ENCODE measurements at regions not wholly inside any gene's neighbourhood (a gene's known extent, or its start where the extent isn't known, plus 50 kb on each side); places are given as distances from the start of the nearest gene placed in this dataset.
"Not testable (repeated sequence)": the region's sequence is repeated elsewhere in the genome, so short reads cannot be mapped to it uniquely, and the experiment has no call there.

- DNase-seq (ENCODE audit: low read depth in 4 of 6, low spot score in 6 of 6): peak in 1 of 6 donors; percentile 47
- peaks cover 5% of the 10 kb centered on the region for H3K4me1 ChIP-seq (ENCODE audit: control insufficient read depth, insufficient read depth, low read length)
- H3K27ac ChIP-seq (ENCODE audit: low read depth, low read length): no peak overlapping the region
- no peaks in the 10 kb centered on the region for H3K27me3 ChIP-seq (ENCODE audit: control insufficient read depth, insufficient read depth, low read length)
- H3K36me3 ChIP-seq (ENCODE audit: control insufficient read depth, insufficient read depth, low read length): no peaks in the 10 kb centered on the region
- H3K9me3 ChIP-seq (ENCODE audit: control insufficient read depth, insufficient read depth, low read length): no peaks in the 10 kb centered on the region
- H3K4me3 ChIP-seq (ENCODE audit: low read depth, low read length): no peak overlapping the region
- 13% methylated on average over 2 of the region's 8 CpGs for WGBS (ENCODE audit: insufficient coverage)
These were observed 98.4 kb upstream of the OR9G4 start for GRCh38 chr11:56846631-56847576.

- Histone ChIP-seq H3K9me3 (ENCODE audit: control insufficient read depth, insufficient read depth, low read length) (no peaks in the 10 kb centered on the region), H3K36me3 (ENCODE audit: control insufficient read depth, insufficient read depth, low read length) (no peaks in the 10 kb centered on the region), H3K4me1 (ENCODE audit: control insufficient read depth, insufficient read depth, low read length) (peaks cover 5% of the 10 kb centered on the region), H3K27me3 (ENCODE audit: control insufficient read depth, insufficient read depth, low read length) (no peaks in the 10 kb centered on the region), H3K27ac (ENCODE audit: low read depth, low read length) (no peak overlapping the region), H3K4me3 (ENCODE audit: low read depth, low read length) (no peak overlapping the region)
- 97% methylated on average over 20 of the region's 20 CpGs for WGBS (ENCODE audit: insufficient coverage)
- no peak for DNase-seq (ENCODE audit: low read depth in 4 of 6, low spot score in 6 of 6)
These were observed 96.7 kb upstream of the OR9G4 start for GRCh38 chr11:56845121-56845732.

GRCh38 chr11:56843816-56844215 is 95.3 kb upstream of the OR9G4 start:
- no CpG with 5 or more reads among the region's 2 CpGs for WGBS (ENCODE audit: insufficient coverage)
- Histone ChIP-seq H3K36me3 (ENCODE audit: control insufficient read depth, insufficient read depth, low read length) (no peaks in the 10 kb centered on the region), H3K4me1 (ENCODE audit: control insufficient read depth, insufficient read depth, low read length) (peaks cover 5% of the 10 kb centered on the region), H3K4me3 (ENCODE audit: low read depth, low read length) (no peak overlapping the region), H3K27me3 (ENCODE audit: control insufficient read depth, insufficient read depth, low read length) (no peaks in the 10 kb centered on the region), H3K9me3 (ENCODE audit: control insufficient read depth, insufficient read depth, low read length) (no peaks in the 10 kb centered on the region), H3K27ac (ENCODE audit: low read depth, low read length) (no peak overlapping the region)
- DNase-seq (ENCODE audit: low read depth in 4 of 6, low spot score in 6 of 6): no peak

GRCh38 chr11:56842814-56843794 is 94.6 kb upstream of the OR9G4 start:
- no peak overlapping the region for H3K4me3 ChIP-seq (ENCODE audit: low read depth, low read length)
- H3K9me3 ChIP-seq (ENCODE audit: control insufficient read depth, insufficient read depth, low read length): no peaks in the 10 kb centered on the region
- H3K4me1 ChIP-seq (ENCODE audit: control insufficient read depth, insufficient read depth, low read length): peaks cover 5% of the 10 kb centered on the region
- 92% methylated on average over 2 of the region's 5 CpGs for WGBS (ENCODE audit: insufficient coverage)
- DNase-seq (ENCODE audit: low read depth in 4 of 6, low spot score in 6 of 6): no peak
- H3K36me3 ChIP-seq (ENCODE audit: control insufficient read depth, insufficient read depth, low read length): no peaks in the 10 kb centered on the region
- no peaks in the 10 kb centered on the region for H3K27me3 ChIP-seq (ENCODE audit: control insufficient read depth, insufficient read depth, low read length)
- H3K27ac ChIP-seq (ENCODE audit: low read depth, low read length): no peak overlapping the region

- 0% methylated on average over 5 of the region's 8 CpGs for WGBS (ENCODE audit: insufficient coverage)
- DNase-seq (ENCODE audit: low read depth in 4 of 6, low spot score in 6 of 6): peak in 5 of 6 donors; percentile 63 to 95 (median 73)
- Histone ChIP-seq H3K27me3 (ENCODE audit: control insufficient read depth, insufficient read depth, low read length) (no peaks in the 10 kb centered on the region), H3K4me3 (ENCODE audit: low read depth, low read length) (no peak overlapping the region), H3K36me3 (ENCODE audit: control insufficient read depth, insufficient read depth, low read length) (no peaks in the 10 kb centered on the region), H3K27ac (ENCODE audit: low read depth, low read length) (no peak overlapping the region), H3K9me3 (ENCODE audit: control insufficient read depth, insufficient read depth, low read length) (no peaks in the 10 kb centered on the region), H3K4me1 (ENCODE audit: control insufficient read depth, insufficient read depth, low read length) (no peaks in the 10 kb centered on the region)
These were observed 92.8 kb upstream of the OR9G4 start for GRCh38 chr11:56841210-56841810.

GRCh38 chr11:56827357-56827756 is 78.9 kb upstream of the OR9G4 start:
- not testable (repeated sequence) for H3K36me3 ChIP-seq (ENCODE audit: control insufficient read depth, insufficient read depth, low read length); H3K27me3 ChIP-seq (ENCODE audit: control insufficient read depth, insufficient read depth, low read length); H3K4me1 ChIP-seq (ENCODE audit: control insufficient read depth, insufficient read depth, low read length); H3K27ac ChIP-seq (ENCODE audit: low read depth, low read length); H3K4me3 ChIP-seq (ENCODE audit: low read depth, low read length); H3K9me3 ChIP-seq (ENCODE audit: control insufficient read depth, insufficient read depth, low read length); DNase-seq (ENCODE audit: low read depth in 4 of 6, low spot score in 6 of 6)
- 73% methylated on average over 4 of the region's 5 CpGs for WGBS (ENCODE audit: insufficient coverage)

GRCh38 chr11:56819916-56820315 is 71.4 kb upstream of the OR9G4 start:
- Histone ChIP-seq H3K27me3 (ENCODE audit: control insufficient read depth, insufficient read depth, low read length) (no peaks in the 10 kb centered on the region), H3K4me1 (ENCODE audit: control insufficient read depth, insufficient read depth, low read length) (no peaks in the 10 kb centered on the region), H3K4me3 (ENCODE audit: low read depth, low read length) (no peak overlapping the region), H3K9me3 (ENCODE audit: control insufficient read depth, insufficient read depth, low read length) (no peaks in the 10 kb centered on the region), H3K36me3 (ENCODE audit: control insufficient read depth, insufficient read depth, low read length) (no peaks in the 10 kb centered on the region), H3K27ac (ENCODE audit: low read depth, low read length) (no peak overlapping the region)
- WGBS (ENCODE audit: insufficient coverage): 58% methylated on average over 2 of the region's 2 CpGs
- DNase-seq (ENCODE audit: low read depth in 4 of 6, low spot score in 6 of 6): no peak

GRCh38 chr11:56817661-56818060 is 69.2 kb upstream of the OR9G4 start:
- Histone ChIP-seq H3K4me3 (ENCODE audit: low read depth, low read length) (no peak overlapping the region), H3K9me3 (ENCODE audit: control insufficient read depth, insufficient read depth, low read length) (no peaks in the 10 kb centered on the region), H3K27me3 (ENCODE audit: control insufficient read depth, insufficient read depth, low read length) (no peaks in the 10 kb centered on the region), H3K27ac (ENCODE audit: low read depth, low read length) (no peak overlapping the region), H3K36me3 (ENCODE audit: control insufficient read depth, insufficient read depth, low read length) (no peaks in the 10 kb centered on the region), H3K4me1 (ENCODE audit: control insufficient read depth, insufficient read depth, low read length) (no peaks in the 10 kb centered on the region)
- DNase-seq (ENCODE audit: low read depth in 4 of 6, low spot score in 6 of 6): no peak
- WGBS (ENCODE audit: insufficient coverage): no CpG with 5 or more reads among the region's 3 CpGs

GRCh38 chr11:56816259-56816658 is 67.8 kb upstream of the OR9G4 start:
- H3K27ac ChIP-seq (ENCODE audit: low read depth, low read length): no peak overlapping the region
- WGBS (ENCODE audit: insufficient coverage): no CpG with 5 or more reads among the region's 2 CpGs

More at GRCh38 chr11:56816259-56816658, 67.8 kb upstream of the OR9G4 start:
- no peak overlapping the region for H3K4me3 ChIP-seq (ENCODE audit: low read depth, low read length)
- no peak for DNase-seq (ENCODE audit: low read depth in 4 of 6, low spot score in 6 of 6)
- H3K36me3 ChIP-seq (ENCODE audit: control insufficient read depth, insufficient read depth, low read length): no peaks in the 10 kb centered on the region
- no peaks in the 10 kb centered on the region for H3K4me1 ChIP-seq (ENCODE audit: control insufficient read depth, insufficient read depth, low read length)
- no peaks in the 10 kb centered on the region for H3K9me3 ChIP-seq (ENCODE audit: control insufficient read depth, insufficient read depth, low read length)
- H3K27me3 ChIP-seq (ENCODE audit: control insufficient read depth, insufficient read depth, low read length): no peaks in the 10 kb centered on the region

Measured in spinal cord (tissue), 9 donors.